ENCODE measurements at regions not wholly inside any gene's neighbourhood (a gene's known extent, or its start where the extent isn't known, plus 50 kb on each side); places are given as distances from the start of the nearest gene placed in this dataset.

GRCh38 chr9:28502189-28502588 lies 928.9 kb upstream of the C9orf72 start:
- TF ChIP-seq CTCF (conservative IDR thresholded peaks at IDR 0.05; ENCODE audit: low read length) (no peak), EZH2phosphoT487 (IDR thresholded peaks at IDR 0.05; ENCODE audit: borderline replicate concordance) (no peak)
- Histone ChIP-seq H3K4me1 (ENCODE audit: insufficient read depth, low read length, poor library complexity, severe bottlenecking) (no peaks in the 10 kb centered on the region), H3K9me2 (replicated peaks; ENCODE audit: low read depth, low read length) (no peaks in the 10 kb centered on the region), H2AFZ (ENCODE audit: low read length) (no peak overlapping the region), H3K79me2 (ENCODE audit: insufficient read depth, low read length) (no peaks in the 10 kb centered on the region), H3K4me3 (ENCODE audit: low read length, poor library complexity, severe bottlenecking) (no peak overlapping the region), H3K9me3 (ENCODE audit: insufficient read depth, low read depth, low read length) (no peaks in the 10 kb centered on the region), H3K27me3 (ENCODE audit: insufficient read depth, low read length, poor library complexity, severe bottlenecking) (no peaks in the 10 kb centered on the region), H3K4me2 (ENCODE audit: low read depth, low read length, poor library complexity, severe bottlenecking) (no peak overlapping the region), H3F3A (ENCODE audit: low read depth) (no peaks in the 10 kb centered on the region), H3K36me3 (ENCODE audit: insufficient read depth, low read length) (no peaks in the 10 kb centered on the region), H4K20me1 (ENCODE audit: insufficient read depth, low read length, poor library complexity, severe bottlenecking) (no peaks in the 10 kb centered on the region), H3K9ac (ENCODE audit: low read depth, low read length, poor library complexity, severe bottlenecking) (no peak overlapping the region)

GRCh38 chr9:28502741-28503140 lies 929.5 kb upstream of the C9orf72 start:
- Histone ChIP-seq H3K4me1 (ENCODE audit: insufficient read depth, low read length, poor library complexity, severe bottlenecking) (no peaks in the 10 kb centered on the region), H3K4me2 (ENCODE audit: low read depth, low read length, poor library complexity, severe bottlenecking) (no peak overlapping the region), H3K4me3 (ENCODE audit: low read length, poor library complexity, severe bottlenecking) (no peak overlapping the region), H3K27me3 (ENCODE audit: insufficient read depth, low read length, poor library complexity, severe bottlenecking) (no peaks in the 10 kb centered on the region), H3K9me2 (replicated peaks; ENCODE audit: low read depth, low read length) (no peaks in the 10 kb centered on the region), H3F3A (ENCODE audit: low read depth) (no peaks in the 10 kb centered on the region), H3K9ac (ENCODE audit: low read depth, low read length, poor library complexity, severe bottlenecking) (no peak overlapping the region), H3K36me3 (ENCODE audit: insufficient read depth, low read length) (no peaks in the 10 kb centered on the region), H3K79me2 (ENCODE audit: insufficient read depth, low read length) (no peaks in the 10 kb centered on the region), H4K20me1 (ENCODE audit: insufficient read depth, low read length, poor library complexity, severe bottlenecking) (no peaks in the 10 kb centered on the region), H3K9me3 (ENCODE audit: insufficient read depth, low read depth, low read length) (no peaks in the 10 kb centered on the region), H2AFZ (ENCODE audit: low read length) (no peak overlapping the region)
- no peak for TF ChIP-seq CTCF (conservative IDR thresholded peaks at IDR 0.05; ENCODE audit: low read length)
- TF ChIP-seq EZH2phosphoT487 (IDR thresholded peaks at IDR 0.05; ENCODE audit: borderline replicate concordance), result no peak

GRCh38 chr9:28503573-28503972 lies 930.3 kb upstream of the C9orf72 start:
- Histone ChIP-seq H3K9ac (ENCODE audit: low read depth, low read length, poor library complexity, severe bottlenecking) (no peak overlapping the region), H3K36me3 (ENCODE audit: insufficient read depth, low read length) (no peaks in the 10 kb centered on the region), H3K79me2 (ENCODE audit: insufficient read depth, low read length) (no peaks in the 10 kb centered on the region), H3K4me1 (ENCODE audit: insufficient read depth, low read length, poor library complexity, severe bottlenecking) (no peaks in the 10 kb centered on the region), H2AFZ (ENCODE audit: low read length) (no peak overlapping the region), H3K4me3 (ENCODE audit: low read length, poor library complexity, severe bottlenecking) (no peak overlapping the region), H3K27me3 (ENCODE audit: insufficient read depth, low read length, poor library complexity, severe bottlenecking) (no peaks in the 10 kb centered on the region), H3K9me2 (replicated peaks; ENCODE audit: low read depth, low read length) (no peaks in the 10 kb centered on the region), H3K9me3 (ENCODE audit: insufficient read depth, low read depth, low read length) (no peaks in the 10 kb centered on the region), H4K20me1 (ENCODE audit: insufficient read depth, low read length, poor library complexity, severe bottlenecking) (no peaks in the 10 kb centered on the region), H3F3A (ENCODE audit: low read depth) (no peaks in the 10 kb centered on the region), H3K4me2 (ENCODE audit: low read depth, low read length, poor library complexity, severe bottlenecking) (no peak overlapping the region)
- TF ChIP-seq EZH2phosphoT487 (IDR thresholded peaks at IDR 0.05; ENCODE audit: borderline replicate concordance), result no peak
- no peak for TF ChIP-seq CTCF (conservative IDR thresholded peaks at IDR 0.05; ENCODE audit: low read length)

Measured in Loucy (cell line).